HG03342 (cell line): ENCODE measurements at regions not wholly inside any gene's neighbourhood (a gene's known extent, or its start where the extent isn't known, plus 50 kb on each side); places are given as distances from the start of the nearest gene placed in this dataset.

Experiments used
- ATAC-seq: cut with Tn5 transposase; IDR thresholded peaks from one replicate; pipeline ENCODE4 v1.9.1; 2021; ENCODE audit warnings: mild to moderate bottlenecking, moderate library complexity; ENCODE audit not compliant: unreplicated experiment

DNA sequence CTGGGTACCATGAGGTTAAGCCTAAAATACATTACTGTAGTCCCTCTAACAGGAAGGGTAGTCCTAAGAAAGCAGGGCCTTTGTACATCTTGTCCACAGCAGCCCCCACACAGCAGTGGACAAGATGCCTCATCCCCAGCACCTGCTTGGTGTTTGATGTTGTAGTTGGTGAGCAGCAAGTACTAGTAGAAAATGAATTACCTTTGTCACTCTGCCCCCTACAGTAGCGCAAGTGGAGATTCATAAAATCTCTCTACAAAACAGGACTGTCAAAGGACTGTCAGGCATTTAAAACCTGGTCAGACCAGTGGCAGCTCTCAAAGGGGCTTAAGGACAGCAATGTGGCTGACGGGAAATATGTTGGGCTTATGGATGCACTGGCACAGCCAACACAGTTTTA lies 122.5 kb downstream of the TMEM174 start:
- ATAC-seq: no peak

DNA sequence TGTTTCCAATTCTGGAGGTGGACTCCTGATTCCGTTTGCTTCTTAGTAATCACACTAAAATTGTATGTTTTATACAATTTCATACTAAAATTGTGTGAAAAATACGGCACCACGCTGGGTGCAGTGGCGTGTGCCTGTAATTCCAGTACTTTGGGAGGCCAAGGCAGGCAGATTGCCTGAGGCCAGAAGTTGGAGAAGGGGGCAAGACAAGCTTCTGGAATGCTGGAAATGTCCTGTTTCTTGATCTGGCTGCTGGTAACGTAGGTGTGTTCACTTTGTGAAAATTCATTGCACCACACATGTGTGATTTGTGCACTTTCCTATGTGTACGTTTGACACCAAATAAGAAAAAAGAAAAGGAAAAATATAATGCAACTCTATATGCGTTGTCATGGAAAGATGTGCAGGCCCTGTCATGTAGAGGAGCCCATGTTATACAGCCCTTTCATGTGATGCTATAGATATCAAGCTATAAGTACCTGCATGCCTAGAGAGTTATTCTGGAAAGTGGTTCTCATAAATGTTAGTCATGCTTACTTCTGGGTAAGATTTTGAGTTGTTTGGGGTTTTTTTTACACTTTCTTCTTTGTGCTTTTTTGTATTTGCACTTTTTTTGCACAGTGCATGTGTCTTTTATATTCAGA lies 119.9 kb downstream of the TMEM174 start:
- ATAC-seq: no peak

DNA sequence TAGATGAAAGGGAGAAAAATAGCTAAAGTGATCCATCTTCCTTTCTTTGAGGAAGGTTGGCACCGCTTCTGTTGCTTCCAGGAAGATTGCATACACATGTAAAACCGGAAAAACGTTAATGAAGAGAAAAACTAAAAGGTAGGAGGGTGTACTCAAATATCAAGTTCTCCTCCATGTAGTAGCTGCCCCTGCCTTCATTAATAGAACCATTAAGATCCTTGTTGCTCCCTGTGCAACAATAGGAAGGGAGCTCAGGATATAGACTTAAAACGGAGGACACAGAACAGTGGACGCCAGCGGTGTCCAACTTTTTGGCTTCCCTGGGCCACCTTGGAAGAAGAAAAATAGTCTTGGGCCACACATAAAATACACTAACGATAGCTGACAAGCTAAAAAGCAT lies 118.9 kb downstream of the TMEM174 start:
- no peak for ATAC-seq

DNA sequence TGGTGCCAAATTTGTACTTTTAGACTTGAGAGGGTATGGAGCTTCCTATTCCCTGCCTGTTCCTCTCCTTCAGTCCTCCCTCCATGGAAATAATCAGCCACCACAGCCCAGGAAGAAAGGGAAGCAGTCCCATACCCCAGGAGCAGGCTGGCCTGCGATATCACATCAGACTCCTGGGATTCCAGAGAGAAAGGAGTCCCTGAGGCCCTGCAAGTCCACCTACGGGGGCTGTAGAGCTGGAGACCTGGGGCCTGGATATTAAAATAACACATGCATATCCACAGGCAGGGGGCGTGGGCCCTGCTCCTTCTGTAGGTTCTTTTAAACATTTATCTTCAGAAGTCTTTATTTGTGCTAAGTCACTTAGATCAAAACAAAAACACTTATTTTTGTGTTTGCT lies 117.2 kb downstream of the TMEM174 start:
- ATAC-seq: no peak

DNA sequence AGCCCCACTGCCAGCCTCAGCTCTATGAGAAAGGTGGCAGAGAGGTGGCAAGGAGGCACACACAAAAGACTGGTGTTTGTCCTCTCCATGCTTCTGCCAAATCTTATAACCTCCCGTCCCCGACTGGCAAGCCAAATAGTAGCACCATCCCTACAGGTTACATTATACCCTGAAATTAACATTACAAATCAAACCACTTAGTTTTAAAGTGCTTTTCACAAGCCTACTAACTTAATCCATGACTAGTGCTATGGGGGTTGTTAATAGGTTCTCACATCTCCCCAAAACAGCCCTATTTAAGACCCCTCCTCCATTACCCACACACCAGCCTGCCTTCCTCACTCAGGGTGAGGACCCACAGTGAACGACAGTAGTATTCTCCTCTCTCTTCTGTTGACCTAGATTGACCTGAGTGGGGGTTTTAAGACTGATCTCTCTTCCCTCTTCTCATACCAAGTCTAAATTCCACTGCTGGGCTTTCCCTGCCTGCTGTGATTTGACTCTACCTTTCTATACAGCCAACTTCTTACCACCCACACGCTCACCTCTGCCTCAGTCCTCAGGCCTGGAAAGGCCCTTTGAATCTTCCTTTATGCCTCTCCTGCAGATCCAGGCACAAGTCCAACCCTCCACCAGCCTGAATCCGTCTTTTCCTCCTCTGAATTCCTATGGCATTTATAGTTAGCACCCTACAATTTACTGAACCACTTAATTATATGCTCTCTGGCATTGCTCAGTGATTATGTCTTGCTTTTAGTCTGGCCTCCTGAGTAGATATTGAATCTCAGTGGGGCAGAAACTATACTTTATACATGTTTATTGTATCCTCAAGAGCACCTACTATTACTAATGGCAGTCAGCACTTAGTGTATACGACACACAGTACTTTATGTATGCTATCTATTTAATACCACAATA lies 116.1 kb downstream of the TMEM174 start:
- no peak for ATAC-seq

DNA sequence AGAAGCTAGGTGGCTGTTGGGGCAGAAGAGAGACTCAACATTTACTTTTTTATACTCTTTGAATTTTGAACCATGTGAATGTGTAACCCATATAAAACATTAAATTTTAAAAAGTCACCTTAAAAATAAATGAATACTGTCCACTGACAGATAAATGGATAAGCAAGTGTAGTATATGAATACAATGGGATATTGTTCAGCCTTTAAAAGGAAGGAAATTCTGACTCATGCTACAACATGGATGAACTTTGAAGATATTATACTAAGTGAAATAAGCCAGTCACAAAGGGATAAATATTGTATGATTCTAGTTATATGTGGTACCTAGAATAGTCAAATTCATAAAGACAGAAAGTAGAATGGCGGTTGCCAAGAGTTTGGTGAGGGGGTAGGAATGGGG lies 113.9 kb downstream of the TMEM174 start:
- ATAC-seq: no peak

DNA sequence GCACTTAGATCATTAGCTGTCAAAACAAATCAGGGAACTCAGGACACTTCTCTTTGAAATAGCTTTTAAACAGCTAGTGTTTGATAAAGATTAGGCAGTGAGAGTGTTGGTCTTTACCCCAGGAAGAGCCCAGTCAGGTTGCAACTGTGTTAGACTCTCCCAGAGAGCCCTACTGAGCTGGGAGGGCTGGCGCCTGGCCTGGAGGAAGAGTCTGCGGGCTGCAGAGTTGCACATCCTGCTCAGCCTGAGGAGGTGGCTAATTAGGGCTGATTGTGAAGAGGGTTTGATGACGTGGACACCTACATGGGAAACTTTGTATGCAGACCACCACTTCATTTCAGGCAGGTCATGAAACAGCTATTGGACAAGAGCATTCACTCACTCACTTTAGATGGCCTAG lies 112.0 kb downstream of the TMEM174 start:
- ATAC-seq: no peak

DNA sequence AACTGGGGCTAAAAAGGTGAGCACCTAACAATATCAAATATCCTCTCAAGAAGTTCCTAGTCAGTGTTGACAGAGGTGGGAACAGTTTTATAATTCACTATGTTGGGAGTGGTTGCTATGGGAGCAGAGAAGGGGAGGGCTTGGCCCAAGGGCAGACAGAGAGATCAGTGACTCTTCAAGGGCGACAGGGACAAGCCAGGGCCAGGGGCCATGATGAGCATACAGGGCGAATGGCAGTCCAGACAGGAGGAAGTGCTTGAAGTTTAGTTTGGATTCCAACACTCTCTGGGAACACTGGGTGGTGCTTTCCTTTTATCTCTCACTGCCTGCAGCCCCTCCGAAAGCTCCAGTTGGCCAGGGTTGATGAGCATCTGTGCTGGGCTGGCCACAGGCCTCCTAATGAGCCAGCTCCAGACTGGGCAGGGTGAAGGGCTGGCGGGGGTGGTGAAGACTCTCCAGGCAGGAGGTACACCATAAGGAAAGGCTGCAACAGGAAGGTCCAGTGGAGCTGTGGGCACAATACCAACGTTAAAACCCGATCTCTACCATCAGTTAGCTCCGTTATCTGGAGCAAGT lies 111.3 kb downstream of the TMEM174 start:
- no peak for ATAC-seq

DNA sequence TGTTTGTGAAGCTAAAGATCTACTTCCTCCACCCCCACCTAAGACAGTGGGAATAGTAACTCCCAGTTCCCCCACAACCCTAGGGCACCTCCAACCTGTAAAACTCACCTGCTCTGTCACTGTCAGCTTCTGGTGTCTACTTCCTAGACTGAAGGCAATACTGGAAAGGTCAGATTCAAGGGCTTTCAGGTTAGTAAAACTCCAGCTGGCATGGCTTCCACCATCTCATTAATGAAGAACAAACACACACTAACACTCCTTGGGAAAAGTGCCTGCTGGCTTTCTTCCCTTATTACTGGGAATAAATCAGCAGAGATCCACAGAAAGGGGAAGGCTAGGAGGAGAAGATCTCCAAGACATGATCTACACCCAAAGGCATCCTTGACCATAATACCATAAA lies 109.9 kb downstream of the TMEM174 start:
- ATAC-seq: no peak

DNA sequence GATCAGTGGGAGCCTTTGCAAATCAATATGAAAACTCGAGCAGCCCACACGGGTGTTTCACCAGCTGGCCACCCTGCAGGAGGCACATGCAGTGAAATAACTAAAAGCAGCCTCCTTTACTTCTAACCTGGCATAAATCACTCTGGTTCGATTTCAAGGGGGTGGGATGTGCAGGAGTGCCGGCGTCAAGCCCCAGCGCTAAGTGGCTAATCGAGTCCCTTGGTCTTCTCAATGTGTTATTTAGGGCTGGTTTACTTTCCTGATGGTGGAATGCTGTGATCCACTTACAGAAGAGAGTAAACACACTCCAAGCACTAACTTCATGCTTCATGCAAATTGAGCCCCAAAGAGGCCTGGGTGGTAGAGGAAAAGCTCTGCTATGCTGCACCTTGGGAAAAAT lies 109.4 kb downstream of the TMEM174 start:
- no peak for ATAC-seq

DNA sequence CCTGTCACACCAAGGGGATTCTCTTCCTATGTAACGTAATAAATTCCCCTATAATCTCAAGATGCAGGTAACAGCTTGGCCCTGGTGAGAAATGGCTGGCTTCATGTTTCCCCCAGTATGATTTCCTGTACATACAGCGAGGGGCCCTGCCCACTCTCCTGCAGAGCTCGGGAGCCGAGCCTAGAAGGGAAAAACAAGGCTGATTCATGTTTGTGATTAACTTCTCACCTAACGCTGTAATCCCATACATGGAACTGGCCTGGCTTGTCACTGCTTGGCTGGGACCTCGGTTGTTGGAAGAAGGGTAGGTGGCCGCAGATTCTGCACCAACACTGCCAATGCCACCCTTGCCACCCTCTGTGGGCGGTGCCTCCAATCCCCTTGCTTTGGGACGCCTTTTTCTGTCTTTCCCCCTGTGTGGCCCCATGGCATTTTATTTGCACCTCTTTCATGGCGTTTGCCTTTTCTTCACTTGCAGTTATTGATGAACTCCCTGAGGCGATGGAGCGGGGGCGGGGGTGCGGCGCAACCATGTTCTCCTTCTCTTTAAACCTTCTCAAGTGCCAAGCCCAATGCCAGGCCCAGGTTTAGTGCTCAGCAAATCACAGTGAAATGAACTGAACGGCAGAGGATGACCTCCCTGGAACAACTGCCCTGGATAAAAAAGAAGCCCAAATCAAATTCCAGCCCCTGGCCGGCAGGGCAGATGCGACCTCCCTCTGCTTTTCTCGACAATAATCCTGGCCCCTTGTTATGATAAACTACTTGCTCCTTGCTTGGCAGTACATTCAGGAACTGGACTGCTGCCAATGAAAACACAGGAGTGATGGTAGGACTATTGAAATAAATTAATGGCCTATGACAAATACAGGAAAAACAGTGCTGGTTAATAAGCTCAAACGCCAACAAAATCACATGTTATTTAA lies 108.1 kb downstream of the TMEM174 start:
- ATAC-seq: no peak

DNA sequence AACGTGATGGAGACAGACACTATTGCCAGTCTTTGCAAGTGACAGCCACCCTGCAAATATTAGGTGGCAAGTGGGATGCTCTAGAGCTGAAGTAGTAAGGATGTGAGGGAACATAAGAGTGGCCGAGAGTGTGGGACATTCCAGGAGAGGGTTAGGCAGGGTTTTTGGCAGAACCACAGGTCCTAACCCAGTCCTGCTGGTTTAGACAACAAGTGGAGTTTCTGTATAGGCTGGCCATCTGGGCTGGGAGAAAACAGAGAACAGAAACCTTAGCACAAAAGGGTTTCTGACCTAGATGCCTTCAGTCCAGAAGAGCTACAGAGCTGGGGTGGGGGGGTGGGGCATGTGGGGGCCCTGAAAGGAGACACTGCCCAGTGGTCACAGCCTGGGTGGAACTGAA lies 107.4 kb downstream of the TMEM174 start:
- no peak for ATAC-seq

DNA sequence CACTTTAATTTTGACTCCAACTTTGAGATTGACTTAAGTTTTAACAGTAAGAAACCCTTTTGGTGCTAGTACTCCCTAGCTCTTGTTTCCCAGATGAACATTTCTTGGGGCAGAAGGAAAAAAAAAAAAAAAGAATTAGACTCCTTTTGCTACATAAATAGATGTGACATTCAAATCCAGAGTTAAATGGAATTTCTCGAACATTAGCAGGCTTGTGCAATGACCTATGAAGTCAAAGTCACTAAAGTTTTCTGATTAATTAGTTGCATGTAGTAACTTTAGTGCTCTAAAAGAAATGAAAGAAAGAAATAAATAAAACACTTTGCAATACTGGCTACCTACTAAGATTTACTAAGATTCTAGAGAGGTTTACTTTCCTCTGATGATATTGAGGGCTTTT lies 106.8 kb downstream of the TMEM174 start:
- ATAC-seq: no peak

DNA sequence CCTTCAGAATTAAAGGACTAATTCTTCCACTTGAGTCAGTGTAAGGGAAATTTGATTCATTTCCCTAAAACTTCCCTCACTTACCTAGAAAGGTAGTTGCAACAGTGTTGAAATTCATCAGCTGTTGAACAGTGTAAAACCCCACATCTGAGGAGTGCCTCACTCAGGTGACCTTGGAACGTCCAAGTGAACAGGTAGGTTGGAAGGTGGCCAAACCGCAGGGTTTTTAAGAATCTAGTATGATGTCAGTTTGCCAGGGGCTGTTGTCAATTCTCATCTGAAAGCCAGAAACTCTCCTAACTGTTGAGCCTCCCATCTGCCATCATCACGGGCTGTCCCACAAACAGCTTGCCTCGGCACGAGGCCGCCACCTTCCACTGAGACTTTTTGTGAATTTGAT lies 105.7 kb downstream of the TMEM174 start:
- no peak for ATAC-seq

DNA sequence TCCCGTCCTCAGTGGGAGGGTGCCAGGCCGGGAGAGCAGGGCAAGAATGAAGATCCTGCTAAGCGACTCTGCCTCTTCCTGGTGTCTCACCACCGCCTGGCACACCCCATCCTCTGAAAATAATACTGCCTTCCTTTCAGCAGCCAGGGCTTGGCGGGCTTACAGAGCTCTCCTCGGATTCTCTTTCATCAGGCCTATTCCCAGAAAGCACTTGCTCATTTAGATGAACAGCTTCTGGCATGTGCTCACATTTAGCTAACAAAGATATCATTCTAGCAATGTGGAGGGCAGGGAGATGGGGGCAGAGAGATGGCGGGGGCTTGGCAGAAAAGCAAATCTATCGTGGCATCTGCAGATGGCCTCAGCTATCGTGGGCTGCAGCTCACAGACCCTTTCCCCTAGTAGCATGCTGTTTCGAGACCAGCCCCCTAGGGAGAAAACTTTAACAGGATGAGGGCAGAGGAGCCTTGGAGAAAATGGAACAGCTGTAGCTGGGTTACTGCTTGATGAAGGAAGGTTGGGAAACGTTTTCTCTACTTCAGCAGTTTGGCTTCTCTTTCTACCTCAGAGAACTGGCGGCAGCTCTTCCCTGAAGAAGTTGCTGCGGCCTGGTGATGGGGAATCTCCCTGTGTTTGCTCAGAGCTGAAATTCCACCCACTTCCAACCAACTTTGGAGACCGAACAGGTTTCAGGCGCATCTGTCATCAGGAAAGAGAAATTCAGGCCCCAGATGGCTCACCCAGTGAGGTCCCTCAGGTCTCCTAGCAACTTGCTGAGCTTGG lies 102.1 kb downstream of the TMEM174 start:
- no peak for ATAC-seq

DNA sequence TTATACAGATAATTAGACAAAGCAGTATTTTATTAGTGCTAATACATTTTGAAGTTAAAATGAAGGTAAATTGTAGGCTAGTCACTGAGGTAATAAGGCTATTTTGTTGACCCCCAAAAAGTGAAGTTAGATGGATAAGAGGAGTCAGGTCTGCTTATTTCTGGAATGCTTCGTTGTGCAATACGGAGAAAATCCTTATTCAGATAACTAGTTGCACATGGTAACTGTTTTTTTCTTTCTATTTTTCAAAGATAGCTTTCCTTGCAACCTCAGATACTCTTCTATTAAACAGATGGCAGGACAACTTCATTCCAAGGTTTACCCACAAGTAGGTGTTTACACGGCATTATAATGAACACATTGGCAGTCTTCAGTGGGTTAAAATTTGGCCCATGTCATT lies 101.1 kb downstream of the TMEM174 start:
- no peak for ATAC-seq

DNA sequence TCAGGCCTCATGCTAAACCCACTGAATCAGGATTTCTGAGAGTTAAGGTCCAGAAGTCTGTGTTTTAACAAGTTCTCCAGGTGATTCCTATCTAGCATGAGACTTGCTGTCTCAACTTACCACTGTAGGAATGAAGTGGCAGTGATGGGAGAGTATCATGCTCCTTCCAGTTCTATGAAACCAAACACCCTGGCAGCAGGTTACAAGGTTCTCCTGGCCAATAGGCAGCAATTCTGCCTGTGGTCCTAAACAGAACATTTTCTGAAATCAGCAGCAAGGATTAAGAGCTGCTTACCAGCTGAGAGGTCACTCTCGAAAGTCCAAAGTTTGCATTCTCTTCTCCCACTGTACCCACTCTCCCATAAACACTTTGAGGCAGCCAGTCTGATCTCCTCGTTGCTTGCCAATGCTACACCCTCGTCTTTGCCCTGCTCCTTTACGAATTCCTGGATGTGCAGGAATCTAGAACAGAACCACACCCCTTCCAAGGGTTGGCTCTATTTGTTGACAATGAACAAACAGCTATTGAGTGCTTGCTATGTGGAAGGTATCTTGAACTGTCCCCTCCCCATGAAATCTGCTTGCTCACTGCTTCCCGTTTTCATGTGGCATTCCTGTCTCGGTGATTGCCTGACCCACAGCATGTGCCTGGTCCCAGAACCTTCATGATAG lies 100.5 kb downstream of the TMEM174 start:
- ATAC-seq: no peak

DNA sequence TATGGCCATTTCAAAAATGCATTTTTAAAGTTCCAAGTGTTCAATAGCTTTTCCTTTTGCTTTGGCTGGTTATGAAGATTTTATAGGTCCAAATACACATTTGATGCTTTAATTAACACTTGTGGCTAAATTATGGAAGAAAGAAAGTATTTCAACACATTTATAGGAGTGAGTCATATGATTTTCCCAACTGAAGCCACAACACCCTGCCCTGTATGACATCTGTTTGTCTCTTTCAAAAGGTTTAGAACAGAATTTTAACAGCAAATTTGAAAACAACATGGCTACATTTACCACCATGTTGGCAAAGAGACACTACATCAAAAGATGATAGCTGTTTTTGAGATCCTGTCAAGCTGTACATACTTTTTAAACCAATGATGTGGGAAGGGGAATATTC lies 99.4 kb downstream of the TMEM174 start:
- no peak for ATAC-seq

DNA sequence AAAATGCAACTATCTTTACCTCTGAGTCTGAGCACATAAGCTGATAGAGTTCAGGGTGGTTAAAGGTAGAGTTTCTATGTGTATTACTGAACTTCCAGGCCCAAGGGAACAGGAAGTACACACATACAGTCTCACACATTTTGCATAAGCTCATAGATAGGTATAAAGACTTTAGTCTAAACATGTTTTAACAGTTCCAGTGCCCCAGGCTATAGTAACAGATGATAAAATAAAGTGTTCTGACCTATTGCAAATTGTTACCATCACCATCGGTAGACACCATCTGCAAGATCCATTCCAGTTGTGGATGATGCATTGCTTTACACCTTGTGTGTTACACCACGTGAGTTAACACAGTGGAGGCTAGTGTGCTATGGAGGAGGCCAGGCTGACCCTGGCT lies 95.8 kb downstream of the TMEM174 start:
- no peak for ATAC-seq
